ENCODE measurements at regions not wholly inside any gene's neighbourhood (a gene's known extent, or its start where the extent isn't known, plus 50 kb on each side); places are given as distances from the start of the nearest gene placed in this dataset.

GRCh38 chr3:28587723-28588122 is 239.1 kb upstream of the AZI2 start:
- no peak overlapping the region for H3K27ac Mint-ChIP-seq
- no peaks in the 10 kb centered on the region for H3K4me1 Mint-ChIP-seq
- Histone ChIP-seq H4K20me1 (ENCODE audit: insufficient read depth, low read length) (no peaks in the 10 kb centered on the region), H3K27ac (ENCODE audit: low read depth in 1 of 2, low read length in 2 of 2) (no peak overlapping the region), H3K4me3 (replicated peaks in 1 of 3; ENCODE audit: low read depth in 2 of 3, low read length in 3 of 3) (no peak overlapping the region), H3K9me3 (replicated peaks in 1 of 2; ENCODE audit: control insufficient read depth in 1 of 2, insufficient read depth in 1 of 2, low read length in 2 of 2) (peaks cover 0 to 3% of the 10 kb centered on the region in 2 donors), H3K27me3 (ENCODE audit: control insufficient read depth in 2 of 2, insufficient read depth in 2 of 2, low read length in 2 of 2) (no peaks in the 10 kb centered on the region), H3K79me2 (ENCODE audit: insufficient read depth, low read length) (no peaks in the 10 kb centered on the region), H3K4me1 (ENCODE audit: control insufficient read depth in 1 of 2, insufficient read depth in 2 of 2, low read length in 2 of 2) (no peaks in the 10 kb centered on the region), H3K4me2 (replicated peaks; ENCODE audit: extremely low read depth, low read length, poor library complexity, severe bottlenecking) (no peak overlapping the region), H2AFZ (ENCODE audit: insufficient read depth, low read depth, low read length, poor library complexity, severe bottlenecking) (no peak overlapping the region), H3K9ac (ENCODE audit: insufficient read depth, low read length, poor library complexity, severe bottlenecking) (no peak overlapping the region), H3K36me3 (replicated peaks in 1 of 2; ENCODE audit: control insufficient read depth in 1 of 2, insufficient read depth in 2 of 2, low read length in 2 of 2) (no peaks in the 10 kb centered on the region)
- no peak overlapping the region for H3K4me3 Mint-ChIP-seq
- intact Hi-C loops (cut with micrococcal nuclease): no loop called here
- H3K36me3 Mint-ChIP-seq: no peaks in the 10 kb centered on the region
- DNase-seq: no peak
- no CpG with 5 or more reads among the region's 3 CpGs for WGBS (ENCODE audit: insufficient coverage)
- peaks cover 0 to 3% (median 0%) of the 10 kb centered on the region in 3 donors for H3K27me3 Mint-ChIP-seq (ENCODE audit: low read depth in 3 of 3)
- peaks cover 0 to 6% (median 2%) of the 10 kb centered on the region in 7 donors for H3K9me3 Mint-ChIP-seq
- no peak for TF ChIP-seq CTCF (IDR thresholded peaks at IDR 0.05)

- Mint-ChIP-seq H3K27me3 (ENCODE audit: low read depth in 3 of 3) (no peaks in the 10 kb centered on the region), H3K27ac (no peak overlapping the region), H3K36me3 (no peaks in the 10 kb centered on the region), H3K4me1 (no peaks in the 10 kb centered on the region), H3K9me3 (peaks cover 0 to 4% (median 0%) of the 10 kb centered on the region in 7 donors), H3K4me3 (no peak overlapping the region)
- no peaks in the 10 kb centered on the region for H3K27me3 ChIP-seq (ENCODE audit: control insufficient read depth in 2 of 2, insufficient read depth in 2 of 2, low read length in 2 of 2)
- no peak overlapping the region for H3K4me3 ChIP-seq (replicated peaks in 1 of 3; ENCODE audit: low read depth in 2 of 3, low read length in 3 of 3)
- H2AFZ ChIP-seq (ENCODE audit: insufficient read depth, low read depth, low read length, poor library complexity, severe bottlenecking): no peak overlapping the region
- H3K4me1 ChIP-seq (ENCODE audit: control insufficient read depth in 1 of 2, insufficient read depth in 2 of 2, low read length in 2 of 2): no peaks in the 10 kb centered on the region
- no peak overlapping the region for H3K27ac ChIP-seq (ENCODE audit: low read depth in 1 of 2, low read length in 2 of 2)
- H3K9me3 ChIP-seq (replicated peaks in 1 of 2; ENCODE audit: control insufficient read depth in 1 of 2, insufficient read depth in 1 of 2, low read length in 2 of 2): no peaks in the 10 kb centered on the region
- TF ChIP-seq CTCF (IDR thresholded peaks at IDR 0.05): no peak
- no peak overlapping the region for H3K4me2 ChIP-seq (replicated peaks; ENCODE audit: extremely low read depth, low read length, poor library complexity, severe bottlenecking)
- DNase-seq: no peak
- H4K20me1 ChIP-seq (ENCODE audit: insufficient read depth, low read length): no peaks in the 10 kb centered on the region
- 92% methylated on average over 2 of the region's 2 CpGs for WGBS (ENCODE audit: insufficient coverage)
- no peak overlapping the region for H3K9ac ChIP-seq (ENCODE audit: insufficient read depth, low read length, poor library complexity, severe bottlenecking)
- H3K36me3 ChIP-seq (replicated peaks in 1 of 2; ENCODE audit: control insufficient read depth in 1 of 2, insufficient read depth in 2 of 2, low read length in 2 of 2): no peaks in the 10 kb centered on the region
- intact Hi-C loops (cut with micrococcal nuclease): no loop called here
- H3K79me2 ChIP-seq (ENCODE audit: insufficient read depth, low read length): no peaks in the 10 kb centered on the region
Measured at GRCh38 chr3:28590216-28590615, 241.6 kb upstream of the AZI2 start.

Data from CD14-positive monocyte (primary cell).